ENCODE measurements at regions not wholly inside any gene's neighbourhood (a gene's known extent, or its start where the extent isn't known, plus 50 kb on each side); places are given as distances from the start of the nearest gene placed in this dataset.

DNA sequence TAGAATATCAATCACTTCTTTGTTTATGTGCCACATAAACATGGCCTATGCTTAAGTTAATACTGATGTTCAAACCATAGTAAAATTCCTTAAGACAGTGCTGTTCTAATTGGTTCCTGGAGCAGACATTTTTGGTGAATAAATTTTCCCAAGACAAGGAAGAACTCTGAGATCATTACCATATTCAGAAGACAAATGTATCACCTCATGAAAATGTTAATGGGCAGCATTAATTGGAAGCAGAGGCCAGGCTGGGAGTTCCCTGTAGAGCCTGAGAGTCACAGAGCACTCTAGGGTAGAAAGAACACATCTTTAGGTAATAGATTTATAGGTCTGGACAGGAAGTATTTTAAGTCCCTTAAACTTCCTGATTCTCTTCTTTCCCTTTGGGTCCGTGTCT lies 240.2 kb downstream of the MAN2A1 start:
- TF ChIP-seq, protein P1, sequence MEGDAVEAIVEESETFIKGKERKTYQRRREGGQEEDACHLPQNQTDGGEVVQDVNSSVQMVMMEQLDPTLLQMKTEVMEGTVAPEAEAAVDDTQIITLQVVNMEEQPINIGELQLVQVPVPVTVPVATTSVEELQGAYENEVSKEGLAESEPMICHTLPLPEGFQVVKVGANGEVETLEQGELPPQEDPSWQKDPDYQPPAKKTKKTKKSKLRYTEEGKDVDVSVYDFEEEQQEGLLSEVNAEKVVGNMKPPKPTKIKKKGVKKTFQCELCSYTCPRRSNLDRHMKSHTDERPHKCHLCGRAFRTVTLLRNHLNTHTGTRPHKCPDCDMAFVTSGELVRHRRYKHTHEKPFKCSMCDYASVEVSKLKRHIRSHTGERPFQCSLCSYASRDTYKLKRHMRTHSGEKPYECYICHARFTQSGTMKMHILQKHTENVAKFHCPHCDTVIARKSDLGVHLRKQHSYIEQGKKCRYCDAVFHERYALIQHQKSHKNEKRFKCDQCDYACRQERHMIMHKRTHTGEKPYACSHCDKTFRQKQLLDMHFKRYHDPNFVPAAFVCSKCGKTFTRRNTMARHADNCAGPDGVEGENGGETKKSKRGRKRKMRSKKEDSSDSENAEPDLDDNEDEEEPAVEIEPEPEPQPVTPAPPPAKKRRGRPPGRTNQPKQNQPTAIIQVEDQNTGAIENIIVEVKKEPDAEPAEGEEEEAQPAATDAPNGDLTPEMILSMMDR (IDR thresholded peaks at IDR 0.05 in 2 of 3, conservative IDR thresholded peaks at IDR 0.05 in 1 of 3; ENCODE audit: borderline replicate concordance in 1 of 3, insufficient read depth in 1 of 3, low read depth in 2 of 3, low read length in 2 of 3) = no peak
- TF ChIP-seq RAD21 (IDR thresholded peaks at IDR 0.05; ENCODE audit: low read depth) (no peak), POLR2AphosphoS5 (IDR thresholded peaks at IDR 0.05; ENCODE audit: low read depth, low read length) (no peak), JUND (IDR thresholded peaks at IDR 0.05) (no peak), CEBPB (IDR thresholded peaks at IDR 0.05; ENCODE audit: low read depth) (no peak), POLR2A (IDR thresholded peaks at IDR 0.05; ENCODE audit: borderline replicate concordance, extremely low read depth, insufficient read depth, insufficient read length) (no peak), SP1 (IDR thresholded peaks at IDR 0.05; ENCODE audit: low read depth) (no peak), ZFX (IDR thresholded peaks at IDR 0.05) (no peak), SIN3A (IDR thresholded peaks at IDR 0.05; ENCODE audit: low read depth) (no peak), EZH2 (IDR thresholded peaks at IDR 0.05) (no peak), EGR1 (IDR thresholded peaks at IDR 0.05; ENCODE audit: low read depth) (no peak), ZNF274 (IDR thresholded peaks at IDR 0.05; ENCODE audit: low read depth, low read length) (no peak)
- TF ChIP-seq, protein P2, sequence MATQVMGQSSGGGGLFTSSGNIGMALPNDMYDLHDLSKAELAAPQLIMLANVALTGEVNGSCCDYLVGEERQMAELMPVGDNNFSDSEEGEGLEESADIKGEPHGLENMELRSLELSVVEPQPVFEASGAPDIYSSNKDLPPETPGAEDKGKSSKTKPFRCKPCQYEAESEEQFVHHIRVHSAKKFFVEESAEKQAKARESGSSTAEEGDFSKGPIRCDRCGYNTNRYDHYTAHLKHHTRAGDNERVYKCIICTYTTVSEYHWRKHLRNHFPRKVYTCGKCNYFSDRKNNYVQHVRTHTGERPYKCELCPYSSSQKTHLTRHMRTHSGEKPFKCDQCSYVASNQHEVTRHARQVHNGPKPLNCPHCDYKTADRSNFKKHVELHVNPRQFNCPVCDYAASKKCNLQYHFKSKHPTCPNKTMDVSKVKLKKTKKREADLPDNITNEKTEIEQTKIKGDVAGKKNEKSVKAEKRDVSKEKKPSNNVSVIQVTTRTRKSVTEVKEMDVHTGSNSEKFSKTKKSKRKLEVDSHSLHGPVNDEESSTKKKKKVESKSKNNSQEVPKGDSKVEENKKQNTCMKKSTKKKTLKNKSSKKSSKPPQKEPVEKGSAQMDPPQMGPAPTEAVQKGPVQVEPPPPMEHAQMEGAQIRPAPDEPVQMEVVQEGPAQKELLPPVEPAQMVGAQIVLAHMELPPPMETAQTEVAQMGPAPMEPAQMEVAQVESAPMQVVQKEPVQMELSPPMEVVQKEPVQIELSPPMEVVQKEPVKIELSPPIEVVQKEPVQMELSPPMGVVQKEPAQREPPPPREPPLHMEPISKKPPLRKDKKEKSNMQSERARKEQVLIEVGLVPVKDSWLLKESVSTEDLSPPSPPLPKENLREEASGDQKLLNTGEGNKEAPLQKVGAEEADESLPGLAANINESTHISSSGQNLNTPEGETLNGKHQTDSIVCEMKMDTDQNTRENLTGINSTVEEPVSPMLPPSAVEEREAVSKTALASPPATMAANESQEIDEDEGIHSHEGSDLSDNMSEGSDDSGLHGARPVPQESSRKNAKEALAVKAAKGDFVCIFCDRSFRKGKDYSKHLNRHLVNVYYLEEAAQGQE (IDR thresholded peaks at IDR 0.05; ENCODE audit: low read depth) = no peak
- TF ChIP-seq, protein P3, sequence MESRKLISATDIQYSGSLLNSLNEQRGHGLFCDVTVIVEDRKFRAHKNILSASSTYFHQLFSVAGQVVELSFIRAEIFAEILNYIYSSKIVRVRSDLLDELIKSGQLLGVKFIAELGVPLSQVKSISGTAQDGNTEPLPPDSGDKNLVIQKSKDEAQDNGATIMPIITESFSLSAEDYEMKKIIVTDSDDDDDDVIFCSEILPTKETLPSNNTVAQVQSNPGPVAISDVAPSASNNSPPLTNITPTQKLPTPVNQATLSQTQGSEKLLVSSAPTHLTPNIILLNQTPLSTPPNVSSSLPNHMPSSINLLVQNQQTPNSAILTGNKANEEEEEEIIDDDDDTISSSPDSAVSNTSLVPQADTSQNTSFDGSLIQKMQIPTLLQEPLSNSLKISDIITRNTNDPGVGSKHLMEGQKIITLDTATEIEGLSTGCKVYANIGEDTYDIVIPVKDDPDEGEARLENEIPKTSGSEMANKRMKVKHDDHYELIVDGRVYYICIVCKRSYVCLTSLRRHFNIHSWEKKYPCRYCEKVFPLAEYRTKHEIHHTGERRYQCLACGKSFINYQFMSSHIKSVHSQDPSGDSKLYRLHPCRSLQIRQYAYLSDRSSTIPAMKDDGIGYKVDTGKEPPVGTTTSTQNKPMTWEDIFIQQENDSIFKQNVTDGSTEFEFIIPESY (IDR thresholded peaks at IDR 0.05; ENCODE audit: extremely low read depth, insufficient replicate concordance, low read length) = no peak
